ENCODE measurements at regions not wholly inside any gene's neighbourhood (a gene's known extent, or its start where the extent isn't known, plus 50 kb on each side); places are given as distances from the start of the nearest gene placed in this dataset.

- H3K9me3 ChIP-seq: no peaks in the 10 kb centered on the region
- peaks cover 0 to 9% (median 0%) of the 10 kb centered on the region in 9 donors for H3K27me3 ChIP-seq
- no peaks in the 10 kb centered on the region for H3K36me3 ChIP-seq
- DNase-seq: no peak
- no peak overlapping the region for H3K4me3 ChIP-seq
- no peaks in the 10 kb centered on the region for H3K4me1 ChIP-seq
- no peak for ATAC-seq
- H3K27ac ChIP-seq: no peak overlapping the region
- no peak for TF ChIP-seq POLR2A (IDR thresholded peaks at IDR 0.05)
- TF ChIP-seq CTCF (IDR thresholded peaks at IDR 0.05): no peak
- intact Hi-C loops (cut with DNase I): no loop called here
- WGBS, 4 donors: 80 to 100% (median 95%) methylated on average over 1 of the region's 1 CpG
Observed at GRCh38 chr10:109386101-109386500, 537.2 kb downstream of the XPNPEP1 start.

- Histone ChIP-seq H3K4me3 (no peak overlapping the region), H3K27me3 (peaks cover 0 to 1% (median 0%) of the 10 kb centered on the region in 9 donors), H3K9me3 (no peaks in the 10 kb centered on the region), H3K36me3 (no peaks in the 10 kb centered on the region), H3K4me1 (no peaks in the 10 kb centered on the region), H3K27ac (peak overlapping the region in 1 of 12 donors; percentile 27)
- intact Hi-C loops (cut with DNase I): no loop called here
- no peak for TF ChIP-seq POLR2A (IDR thresholded peaks at IDR 0.05)
- TF ChIP-seq CTCF (IDR thresholded peaks at IDR 0.05): no peak
- 72 to 92% (median 77%) methylated on average over 2 of the region's 2 CpGs for WGBS, 4 donors
- DNase-seq (no peak), ATAC-seq (no peak)
Observed at GRCh38 chr10:109379186-109379585, 544.1 kb downstream of the XPNPEP1 start.

- H3K4me1 ChIP-seq: no peaks in the 10 kb centered on the region
- DNase-seq (no peak), ATAC-seq (no peak)
- no peaks in the 10 kb centered on the region for H3K36me3 ChIP-seq
- no peak overlapping the region for H3K4me3 ChIP-seq
- peaks cover 0 to 7% (median 0%) of the 10 kb centered on the region in 12 donors for H3K9me3 ChIP-seq
- no peak overlapping the region for H3K27ac ChIP-seq
- 70 to 88% (median 71%) methylated on average over 1 of the region's 1 CpG for WGBS, 4 donors
- intact Hi-C loops (cut with DNase I): no loop called here
- TF ChIP-seq POLR2A (IDR thresholded peaks at IDR 0.05): no peak
- TF ChIP-seq CTCF (IDR thresholded peaks at IDR 0.05): no peak
- no peaks in the 10 kb centered on the region for H3K27me3 ChIP-seq
Observed at GRCh38 chr10:109374215-109374614, 549.1 kb downstream of the XPNPEP1 start.

- intact Hi-C loops (cut with DNase I): no loop called here
- TF ChIP-seq CTCF (IDR thresholded peaks at IDR 0.05): no peak
- TF ChIP-seq POLR2A (IDR thresholded peaks at IDR 0.05): no peak
- ATAC-seq: no peak
- WGBS, 4 donors: 55 to 72% (median 65%) methylated on average over 4 of the region's 4 CpGs
- DNase-seq: no peak
- no peak overlapping the region for H3K4me3 ChIP-seq
- no peak overlapping the region for H3K27ac ChIP-seq
- no peaks in the 10 kb centered on the region for H3K4me1 ChIP-seq
- no peaks in the 10 kb centered on the region for H3K36me3 ChIP-seq
- no peaks in the 10 kb centered on the region for H3K27me3 ChIP-seq
- no peaks in the 10 kb centered on the region for H3K9me3 ChIP-seq
Observed at GRCh38 chr10:109359316-109359715, 564.0 kb downstream of the XPNPEP1 start.

Measured in heart left ventricle (tissue), 16 donors.